ENCODE measurements at regions not wholly inside any gene's neighbourhood (a gene's known extent, or its start where the extent isn't known, plus 50 kb on each side); places are given as distances from the start of the nearest gene placed in this dataset.
A peak's percentile ranks its signal among the peaks of the same experiment; 100 is the strongest.

- Histone ChIP-seq H3K27me3 (no peaks in the 10 kb centered on the region), H3K4me1 (no peaks in the 10 kb centered on the region), H3K4me3 (no peak overlapping the region), H3K9me3 (no peaks in the 10 kb centered on the region), H3K27ac (no peak overlapping the region), H3K36me3 (replicated peaks in 1 of 2; ENCODE audit: insufficient read depth in 1 of 2, low read depth in 2 of 2) (no peaks in the 10 kb centered on the region)
- DNase-seq (no peak), ATAC-seq (no peak)
- 40 to 54% methylated on average over 2 of the region's 2 CpGs for WGBS, 2 donors
- no peak for TF ChIP-seq POLR2A (IDR thresholded peaks at IDR 0.05)
- TF ChIP-seq CTCF (IDR thresholded peaks at IDR 0.05), result no peak
- intact Hi-C loops (cut with DNase I), result no loop called here
These were observed 514.4 kb downstream of the XYLT1 start for GRCh38 chr16:16956376-16956775.

GRCh38 chr16:16960785-16961184 lies 510.0 kb downstream of the XYLT1 start:
- H3K27me3 ChIP-seq, result no peaks in the 10 kb centered on the region
- no peaks in the 10 kb centered on the region for H3K9me3 ChIP-seq
- TF ChIP-seq CTCF (IDR thresholded peaks at IDR 0.05) (no peak), POLR2A (IDR thresholded peaks at IDR 0.05) (no peak)
- 73 to 76% methylated on average over 2 of the region's 2 CpGs for WGBS, 2 donors
- H3K36me3 ChIP-seq (replicated peaks in 1 of 2; ENCODE audit: insufficient read depth in 1 of 2, low read depth in 2 of 2), result no peaks in the 10 kb centered on the region
- no peak overlapping the region for H3K4me3 ChIP-seq
- intact Hi-C loops (cut with DNase I), result no loop called here
- H3K4me1 ChIP-seq, result no peaks in the 10 kb centered on the region
- ATAC-seq (no peak), DNase-seq (no peak)
- no peak overlapping the region for H3K27ac ChIP-seq

GRCh38 chr16:16966439-16966838 lies 504.3 kb downstream of the XYLT1 start:
- DNase-seq, result no peak
- Histone ChIP-seq H3K4me1 (no peaks in the 10 kb centered on the region), H3K27me3 (no peaks in the 10 kb centered on the region), H3K27ac (no peak overlapping the region), H3K4me3 (no peak overlapping the region), H3K9me3 (no peaks in the 10 kb centered on the region), H3K36me3 (replicated peaks in 1 of 2; ENCODE audit: insufficient read depth in 1 of 2, low read depth in 2 of 2) (no peaks in the 10 kb centered on the region)
- WGBS, 2 donors, result 18 to 28% methylated on average over 2 of the region's 2 CpGs
- TF ChIP-seq POLR2A (IDR thresholded peaks at IDR 0.05) (no peak), CTCF (IDR thresholded peaks at IDR 0.05) (no peak)
- no peak for ATAC-seq
- intact Hi-C loops (cut with DNase I), result no loop called here

- Histone ChIP-seq H3K27ac (no peak overlapping the region), H3K27me3 (no peaks in the 10 kb centered on the region), H3K4me3 (no peak overlapping the region), H3K9me3 (no peaks in the 10 kb centered on the region), H3K36me3 (replicated peaks in 1 of 2; ENCODE audit: insufficient read depth in 1 of 2, low read depth in 2 of 2) (no peaks in the 10 kb centered on the region), H3K4me1 (no peaks in the 10 kb centered on the region)
- ATAC-seq (no peak), DNase-seq (no peak)
- TF ChIP-seq CTCF (IDR thresholded peaks at IDR 0.05), result no peak
- TF ChIP-seq POLR2A (IDR thresholded peaks at IDR 0.05), result no peak
- intact Hi-C loops (cut with DNase I), result no loop called here
- WGBS, 2 donors, result 82 to 100% methylated on average over 1 of the region's 1 CpG
These were observed 499.7 kb downstream of the XYLT1 start for GRCh38 chr16:16971042-16971441.

- Histone ChIP-seq H3K27me3 (no peaks in the 10 kb centered on the region), H3K9me3 (no peaks in the 10 kb centered on the region), H3K4me3 (no peak overlapping the region), H3K27ac (no peak overlapping the region), H3K36me3 (replicated peaks in 1 of 2; ENCODE audit: insufficient read depth in 1 of 2, low read depth in 2 of 2) (no peaks in the 10 kb centered on the region), H3K4me1 (no peaks in the 10 kb centered on the region)
- intact Hi-C loops (cut with DNase I), result no loop called here
- ATAC-seq, result no peak
- WGBS, 2 donors, result 52 to 54% methylated on average over 4 of the region's 4 CpGs
- DNase-seq, result peak in 1 of 4 donors; percentile 8
- TF ChIP-seq POLR2A (IDR thresholded peaks at IDR 0.05) (no peak), CTCF (IDR thresholded peaks at IDR 0.05) (no peak)
These were observed 497.9 kb downstream of the XYLT1 start for GRCh38 chr16:16972831-16973230.

Data from body of pancreas (tissue), 4 donors.